ENCODE measurements at regions not wholly inside any gene's neighbourhood (a gene's known extent, or its start where the extent isn't known, plus 50 kb on each side); places are given as distances from the start of the nearest gene placed in this dataset.

DNA sequence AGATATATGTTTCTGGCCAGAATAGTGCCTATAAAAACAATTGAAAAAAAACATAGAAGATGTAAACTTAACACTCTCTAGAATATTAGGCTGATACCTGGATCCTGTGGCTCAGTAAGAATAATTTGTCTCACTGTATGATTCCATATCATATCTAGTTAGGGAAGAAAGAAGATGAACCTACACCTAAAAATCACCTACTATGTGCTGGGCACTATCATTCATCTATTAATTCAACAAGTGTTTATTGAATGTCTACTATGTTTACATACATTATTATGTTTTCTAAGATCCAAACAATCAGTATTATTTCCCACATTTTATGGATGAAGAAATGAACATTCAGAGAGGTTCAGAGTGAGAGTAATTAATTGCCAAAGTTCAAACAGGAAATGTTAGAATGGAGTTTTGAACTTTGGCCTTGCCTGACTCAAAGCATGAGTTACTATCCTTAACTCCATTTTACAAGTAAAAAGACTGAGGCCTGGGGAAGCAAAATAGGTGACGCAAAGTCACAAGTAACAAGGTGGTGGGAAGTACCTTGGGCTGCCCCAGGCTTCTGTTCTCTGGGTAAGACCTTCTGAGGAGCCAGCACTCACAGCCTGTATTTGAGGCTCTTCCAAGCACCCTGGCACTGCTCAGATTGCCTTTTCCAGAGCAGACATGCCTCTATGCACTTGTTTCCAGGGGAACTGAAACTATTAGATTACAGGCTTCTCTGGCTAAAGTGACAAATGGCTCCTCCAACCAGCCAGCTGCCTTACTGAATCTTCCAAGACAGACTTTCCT lies 111.1 kb upstream of the ACSL4 start:
- DNase-seq, result no peak

- DNase-seq, result no peak
Observed at GRCh38 chrX:109844986-109845385, 111.9 kb upstream of the ACSL4 start.

- no peak for DNase-seq
Observed at GRCh38 chrX:109845996-109846395, 112.9 kb upstream of the ACSL4 start.

GRCh38 chrX:109847257-109848187 lies 114.5 kb upstream of the ACSL4 start:
- peak; percentile 70 for DNase-seq

DNA sequence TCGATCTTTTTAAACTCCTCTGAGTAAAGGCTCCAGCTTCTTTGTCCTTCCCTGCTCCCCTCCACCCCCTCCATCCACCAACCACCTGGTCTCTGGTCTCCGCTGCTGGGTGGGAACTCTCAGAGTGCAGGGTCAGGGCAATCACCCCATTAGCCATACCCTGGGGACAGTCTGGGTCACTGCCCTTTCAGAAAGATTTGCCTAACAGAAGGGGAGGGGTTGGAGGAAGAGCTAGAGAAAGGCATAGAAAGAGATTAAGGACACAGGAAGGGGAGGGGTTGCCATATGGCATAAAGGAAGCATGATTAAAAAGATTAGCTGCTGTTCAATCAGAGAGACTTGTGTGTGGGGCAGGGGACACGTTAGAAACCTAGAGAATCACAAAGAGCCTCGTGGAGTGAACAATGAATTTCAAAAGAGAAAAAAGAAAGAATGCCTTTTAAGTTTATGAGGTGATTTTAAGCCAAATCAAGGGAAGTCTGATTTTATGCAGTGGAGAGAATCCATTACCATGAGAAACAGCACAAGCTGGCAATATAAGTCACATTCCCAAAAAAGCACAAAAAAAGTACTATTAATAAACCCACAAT lies 115.5 kb upstream of the ACSL4 start:
- DNase-seq, result peak; percentile 72

- DNase-seq, result no peak
Observed at GRCh38 chrX:109854096-109854495, 121.0 kb upstream of the ACSL4 start.

DNA sequence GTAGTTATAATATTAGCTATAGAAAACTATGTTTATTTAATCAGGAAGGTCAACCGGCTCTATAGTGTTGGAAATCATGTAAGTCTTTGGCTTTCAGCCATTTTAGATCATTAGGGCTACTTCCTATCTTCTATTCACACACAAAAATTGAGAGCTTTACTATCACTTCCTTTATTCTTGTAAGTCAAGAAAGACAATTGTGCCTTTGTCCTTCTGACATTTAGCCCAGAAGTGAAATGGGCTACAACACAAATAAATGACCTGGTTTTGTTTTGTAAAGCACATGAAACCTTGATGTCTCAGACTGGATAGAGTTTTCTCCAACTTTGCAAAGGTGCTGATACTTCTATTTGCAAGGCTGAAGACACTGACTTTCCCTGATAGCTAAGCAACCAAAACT lies 122.4 kb upstream of the ACSL4 start:
- no peak for DNase-seq

GRCh38 chrX:109856974-109857373 lies 123.9 kb upstream of the ACSL4 start:
- DNase-seq, result no peak

GRCh38 chrX:109857584-109858228 lies 124.6 kb upstream of the ACSL4 start:
- DNase-seq, result no peak

- DNase-seq, result no peak
Observed at GRCh38 chrX:109858602-109859341, 125.7 kb upstream of the ACSL4 start.

DNA sequence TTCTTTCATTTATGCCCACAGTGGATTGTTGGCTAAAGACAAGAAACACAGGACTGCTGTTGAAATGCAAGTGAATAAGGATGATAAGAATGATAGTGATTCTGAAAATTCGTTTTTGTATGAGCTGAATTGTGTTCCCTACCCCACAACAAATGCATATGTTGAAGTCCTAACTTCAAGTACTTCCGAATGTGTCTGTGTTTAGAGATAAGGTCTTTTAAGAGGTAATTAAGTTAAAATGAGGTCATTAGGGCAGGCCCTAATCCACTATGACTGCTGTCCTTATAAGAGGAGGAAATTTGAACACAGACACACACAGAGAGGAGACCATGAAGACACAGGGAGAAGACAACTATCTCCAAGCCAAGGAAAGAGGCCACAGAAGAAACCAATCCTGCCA lies 126.6 kb upstream of the ACSL4 start:
- no peak for DNase-seq

DNA sequence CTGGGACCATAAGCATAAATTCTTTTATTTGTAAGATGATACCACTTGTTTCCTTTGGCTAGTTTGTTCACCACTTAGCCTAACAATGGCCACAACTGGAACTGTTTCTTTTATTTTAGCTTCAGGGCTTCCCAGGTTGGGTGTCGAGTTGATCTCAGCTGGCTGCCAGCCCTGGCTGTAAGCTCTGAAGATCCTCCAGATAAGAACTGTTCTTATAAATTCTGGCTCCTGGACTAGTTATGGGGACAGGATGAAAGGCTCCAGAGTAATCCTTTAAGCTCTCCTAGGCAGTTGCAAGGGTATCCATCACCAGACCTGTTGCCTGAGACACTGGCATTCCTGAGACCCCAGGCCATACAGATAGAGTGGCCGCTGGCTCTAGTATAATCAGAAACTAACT lies 129.4 kb upstream of the ACSL4 start:
- DNase-seq, result peak; percentile 66

GRCh38 chrX:109863811-109864210 lies 130.8 kb upstream of the ACSL4 start:
- DNase-seq, result peak; percentile 58

DNA sequence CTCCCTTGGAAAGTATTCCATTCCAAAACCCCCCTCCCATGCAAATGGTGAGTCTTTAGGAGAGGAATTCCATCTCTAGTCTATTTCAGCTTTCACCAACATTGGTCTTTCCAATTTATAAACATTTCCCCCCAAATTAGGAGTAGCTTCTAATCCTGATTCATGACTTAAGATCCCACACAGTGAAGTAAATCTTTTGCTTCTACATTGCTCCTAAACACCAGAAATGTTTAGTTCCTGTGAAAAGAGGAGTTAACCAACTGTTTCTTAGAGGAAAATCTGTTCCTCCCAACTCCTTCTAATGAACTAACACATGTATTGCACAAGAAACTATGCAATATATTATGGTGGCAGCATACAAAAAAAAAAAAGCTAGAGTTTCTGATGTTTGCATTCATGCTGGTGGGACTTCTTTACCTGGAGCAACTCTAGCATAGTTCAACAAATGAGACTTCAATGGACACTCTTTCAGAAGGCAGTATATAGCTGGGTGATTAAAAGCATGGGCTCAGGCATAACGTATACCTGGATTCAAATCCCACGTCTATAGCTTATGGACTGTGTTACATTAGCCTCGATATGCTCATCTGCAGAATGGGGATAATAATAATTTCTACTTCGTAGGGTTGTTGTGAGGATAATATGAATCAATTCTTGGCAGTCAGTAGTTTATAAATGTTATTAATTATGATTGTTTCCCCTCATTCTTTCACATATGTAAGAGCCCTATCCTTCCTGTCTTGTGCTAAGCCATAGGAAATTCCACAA lies 131.6 kb upstream of the TMEM164 start:
- no peak for DNase-seq

DNA sequence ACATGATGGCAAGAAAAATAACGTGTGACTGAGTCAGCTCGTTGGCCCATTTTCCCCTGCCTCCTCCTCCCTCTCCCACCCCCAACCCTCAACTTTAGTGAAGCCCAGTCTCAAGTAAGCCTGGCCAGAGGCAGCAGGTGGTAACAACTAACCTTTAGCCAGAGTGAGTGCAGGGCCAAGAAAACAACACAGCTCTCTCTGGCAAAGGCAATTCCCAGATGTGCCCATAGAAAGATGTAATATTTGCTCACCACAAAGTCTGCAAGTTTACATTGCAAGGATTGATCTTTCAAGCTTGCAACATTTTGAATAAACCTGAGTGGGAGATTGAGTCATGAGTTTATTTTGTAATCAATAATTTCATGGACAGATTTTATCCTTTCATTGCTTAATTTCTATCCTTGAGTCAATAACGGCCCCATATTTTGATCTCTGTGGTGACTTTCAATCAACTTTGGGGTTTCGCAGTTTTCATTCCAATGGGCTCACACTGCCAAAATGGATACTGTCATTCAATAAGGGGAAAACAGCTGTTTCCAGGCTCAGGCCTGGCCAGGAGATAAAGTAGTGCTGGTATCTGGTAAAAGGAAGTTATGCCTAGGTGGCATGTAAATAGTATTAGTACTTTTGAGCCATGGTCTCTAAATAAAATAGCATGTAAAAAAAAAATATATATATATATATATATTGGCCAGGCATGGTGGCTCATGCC lies 130.7 kb upstream of the TMEM164 start:
- no peak for DNase-seq

DNA sequence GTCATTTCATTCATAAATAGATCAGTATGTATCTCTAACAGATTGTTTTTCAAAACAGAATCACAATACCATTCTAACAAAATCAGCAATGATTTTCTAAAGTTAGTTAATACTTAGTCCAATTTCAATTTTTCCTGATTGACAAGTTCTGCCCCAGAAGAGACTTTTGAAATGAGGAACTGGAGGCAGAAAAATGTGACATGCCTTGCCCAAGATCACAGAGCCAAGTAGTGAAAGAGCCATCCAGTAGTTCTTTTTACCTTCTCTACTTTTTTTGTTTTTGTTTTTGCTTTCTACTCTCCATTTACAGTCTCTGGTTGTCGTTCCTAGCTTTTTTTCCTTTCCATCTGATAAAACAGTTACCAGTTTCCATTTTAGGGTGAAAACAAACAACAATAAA lies 129.3 kb upstream of the TMEM164 start:
- DNase-seq, result no peak

GRCh38 chrX:109873983-109874382 lies 128.9 kb upstream of the TMEM164 start:
- no peak for DNase-seq

- DNase-seq, result no peak
Observed at GRCh38 chrX:109874548-109874947, 128.4 kb upstream of the TMEM164 start.

GRCh38 chrX:109875831-109876230 lies 127.1 kb upstream of the TMEM164 start:
- no peak for DNase-seq

DNA sequence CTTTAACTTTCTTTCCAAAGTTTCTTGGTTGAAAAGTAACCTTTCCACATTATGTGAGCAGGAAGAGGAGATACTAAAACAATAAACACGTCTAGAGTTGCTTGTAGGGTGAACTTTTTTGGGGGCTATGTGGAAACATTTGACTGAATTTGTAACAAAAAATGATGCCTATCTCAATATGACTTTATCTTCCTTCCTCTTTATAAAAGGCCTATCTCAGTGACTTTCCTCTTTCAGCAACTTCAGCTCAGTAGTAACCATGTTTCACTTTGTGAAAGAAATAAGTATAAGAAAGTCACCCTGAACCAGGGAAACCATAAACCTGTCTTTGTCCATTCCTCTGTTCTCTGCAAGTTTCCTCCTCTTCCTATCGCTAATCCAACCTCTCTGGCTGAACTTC lies 124.7 kb upstream of the TMEM164 start:
- no peak for DNase-seq

GRCh38 chrX:109879991-109880390 lies 122.9 kb upstream of the TMEM164 start:
- no peak for DNase-seq
